ENCODE measurements at regions not wholly inside any gene's neighbourhood (a gene's known extent, or its start where the extent isn't known, plus 50 kb on each side); places are given as distances from the start of the nearest gene placed in this dataset.

DNA sequence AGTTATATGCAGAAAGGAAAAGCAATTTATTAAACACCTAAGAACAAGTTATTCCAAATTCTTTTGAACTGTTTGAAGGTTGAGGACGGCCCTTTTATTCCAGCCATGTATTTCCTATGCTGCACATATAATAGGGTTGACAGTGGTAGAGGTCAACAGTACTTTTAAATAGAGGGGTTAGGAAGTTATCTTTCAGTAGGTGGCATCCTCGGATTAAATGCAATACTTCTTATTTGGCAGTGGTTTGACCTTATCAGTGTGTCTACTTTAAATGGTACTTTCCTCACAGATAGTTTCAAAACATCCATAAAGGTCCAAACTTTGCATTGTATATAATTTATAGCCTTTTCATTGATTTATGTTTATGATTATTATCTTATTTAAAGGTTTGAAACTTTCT, 558.7 kb downstream of the TUSC7 start:
- H3K4me3 ChIP-seq (ENCODE audit: control insufficient read depth, low read depth, low read length) = no peak overlapping the region
- DNase-seq (ENCODE audit: low read depth) = no peak
- TF ChIP-seq, protein P1, sequence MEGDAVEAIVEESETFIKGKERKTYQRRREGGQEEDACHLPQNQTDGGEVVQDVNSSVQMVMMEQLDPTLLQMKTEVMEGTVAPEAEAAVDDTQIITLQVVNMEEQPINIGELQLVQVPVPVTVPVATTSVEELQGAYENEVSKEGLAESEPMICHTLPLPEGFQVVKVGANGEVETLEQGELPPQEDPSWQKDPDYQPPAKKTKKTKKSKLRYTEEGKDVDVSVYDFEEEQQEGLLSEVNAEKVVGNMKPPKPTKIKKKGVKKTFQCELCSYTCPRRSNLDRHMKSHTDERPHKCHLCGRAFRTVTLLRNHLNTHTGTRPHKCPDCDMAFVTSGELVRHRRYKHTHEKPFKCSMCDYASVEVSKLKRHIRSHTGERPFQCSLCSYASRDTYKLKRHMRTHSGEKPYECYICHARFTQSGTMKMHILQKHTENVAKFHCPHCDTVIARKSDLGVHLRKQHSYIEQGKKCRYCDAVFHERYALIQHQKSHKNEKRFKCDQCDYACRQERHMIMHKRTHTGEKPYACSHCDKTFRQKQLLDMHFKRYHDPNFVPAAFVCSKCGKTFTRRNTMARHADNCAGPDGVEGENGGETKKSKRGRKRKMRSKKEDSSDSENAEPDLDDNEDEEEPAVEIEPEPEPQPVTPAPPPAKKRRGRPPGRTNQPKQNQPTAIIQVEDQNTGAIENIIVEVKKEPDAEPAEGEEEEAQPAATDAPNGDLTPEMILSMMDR (IDR thresholded peaks at IDR 0.05; ENCODE audit: control insufficient read depth, insufficient read depth, low read depth, low read length, missing control alignments) = no peak

DNA sequence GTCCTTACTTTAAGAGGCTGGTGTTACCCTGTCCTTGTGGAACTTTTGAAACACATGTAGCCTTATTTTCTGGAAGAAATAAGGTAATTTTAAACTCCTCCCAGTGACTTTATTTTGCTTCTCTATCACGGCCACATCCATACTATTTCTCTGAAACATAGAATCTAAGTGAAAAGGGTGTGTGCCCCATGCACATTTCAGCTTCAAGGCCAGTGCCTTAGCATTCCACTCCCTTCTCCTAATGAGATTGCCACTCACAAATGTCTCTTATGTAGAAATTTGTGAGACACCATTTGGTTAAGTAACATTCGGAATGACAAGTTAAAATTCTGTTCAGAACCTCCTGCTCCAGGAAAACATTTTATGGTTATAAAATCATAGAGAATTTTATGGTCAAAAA, 562.7 kb downstream of the TUSC7 start:
- H3K4me3 ChIP-seq (ENCODE audit: control insufficient read depth, low read depth, low read length) = no peak overlapping the region
- TF ChIP-seq, protein P1 (IDR thresholded peaks at IDR 0.05; ENCODE audit: control insufficient read depth, insufficient read depth, low read depth, low read length, missing control alignments) = no peak
- DNase-seq (ENCODE audit: low read depth) = no peak

DNA sequence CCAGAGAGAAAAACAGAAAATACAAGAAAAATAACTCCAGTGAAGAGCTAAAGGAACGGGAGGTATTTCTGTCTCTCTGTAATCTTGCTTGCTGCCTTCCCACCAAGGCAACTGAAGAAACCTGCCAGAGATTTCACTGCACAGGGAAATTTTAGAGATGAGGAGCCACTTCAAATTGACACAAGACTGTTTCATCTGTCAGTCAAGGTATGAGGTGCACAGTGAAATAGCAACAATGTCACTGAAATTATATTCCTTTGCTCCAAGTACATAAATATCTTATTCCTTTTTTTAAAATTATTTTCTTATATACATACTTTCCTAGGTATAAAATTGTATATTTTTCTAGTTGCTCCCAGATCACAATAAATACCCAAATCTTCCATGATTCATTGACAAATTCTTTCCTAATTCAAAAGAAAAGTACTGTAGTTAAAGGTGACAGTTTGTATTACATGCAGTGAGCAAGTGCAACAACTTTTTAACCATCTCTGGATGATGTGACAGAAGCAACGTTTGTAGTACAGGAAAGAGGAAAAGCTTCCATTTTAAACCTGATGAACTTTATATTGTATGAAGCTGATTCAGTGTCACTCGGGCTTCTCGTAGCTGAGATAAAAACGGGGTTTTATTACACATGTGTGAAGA, 563.4 kb downstream of the TUSC7 start:
- H3K4me3 ChIP-seq (ENCODE audit: control insufficient read depth, low read depth, low read length) = no peak overlapping the region
- DNase-seq (ENCODE audit: low read depth) = no peak
- TF ChIP-seq, protein P1 (IDR thresholded peaks at IDR 0.05; ENCODE audit: control insufficient read depth, insufficient read depth, low read depth, low read length, missing control alignments) = no peak

DNA sequence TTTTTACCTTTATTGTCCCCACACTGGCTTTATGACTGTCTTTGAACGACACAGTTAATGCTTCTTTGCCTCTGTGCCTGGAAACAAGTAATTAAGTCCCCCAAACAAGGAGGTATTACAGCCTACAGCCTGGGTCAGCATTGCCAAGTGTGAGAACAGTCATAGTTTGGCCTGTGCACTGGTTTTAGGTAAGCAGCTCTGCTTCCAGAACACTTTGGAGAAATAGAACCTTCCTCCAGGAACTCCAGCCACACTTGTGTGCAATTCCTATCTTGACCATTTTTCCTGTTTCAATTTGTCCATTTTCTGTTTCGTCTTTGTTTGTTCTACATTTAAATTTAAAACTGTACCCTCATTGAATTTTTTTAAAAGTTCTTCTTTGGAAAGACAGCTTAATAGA, 568.2 kb downstream of the TUSC7 start:
- no peak for DNase-seq (ENCODE audit: low read depth)
- TF ChIP-seq, protein P1 (IDR thresholded peaks at IDR 0.05; ENCODE audit: control insufficient read depth, insufficient read depth, low read depth, low read length, missing control alignments) = no peak
- no peak overlapping the region for H3K4me3 ChIP-seq (ENCODE audit: control insufficient read depth, low read depth, low read length)

DNA sequence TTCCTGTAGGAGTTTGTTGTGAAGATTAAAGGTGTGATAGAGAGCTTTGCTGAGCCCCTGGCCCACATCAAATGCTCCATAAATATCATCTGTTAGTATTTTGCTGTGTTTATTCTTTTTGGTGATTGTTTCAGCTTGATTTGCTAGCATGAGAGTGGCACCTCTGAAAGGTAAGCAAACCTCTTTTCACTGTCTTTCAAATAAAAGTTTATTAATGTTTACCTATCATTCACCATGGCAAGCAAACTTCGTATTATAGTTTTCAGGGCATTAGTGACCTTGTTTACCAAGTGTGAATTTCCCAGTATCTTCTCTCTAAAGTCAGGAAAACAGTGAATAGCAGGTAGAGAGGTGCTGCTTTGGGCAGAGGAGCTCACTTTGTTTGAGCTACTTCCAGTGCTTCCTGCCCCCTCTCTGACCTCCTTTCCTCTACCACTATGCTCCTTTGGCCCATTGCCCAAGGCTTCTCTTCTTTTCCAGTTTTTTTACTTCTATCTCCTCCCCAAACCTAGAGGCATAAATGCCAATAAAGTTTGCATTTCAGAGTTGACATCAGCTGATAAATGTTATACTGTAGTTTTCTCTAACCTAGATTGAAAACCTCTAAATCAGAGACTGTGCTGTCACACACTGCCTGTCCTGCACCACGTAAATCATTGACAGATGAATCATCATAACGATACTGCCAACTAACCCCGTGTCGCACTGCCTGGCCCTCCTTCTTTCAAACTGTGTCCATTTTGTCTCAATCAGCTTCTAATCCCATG, 569.0 kb downstream of the TUSC7 start:
- H3K4me3 ChIP-seq (ENCODE audit: control insufficient read depth, low read depth, low read length) = no peak overlapping the region
- DNase-seq (ENCODE audit: low read depth) = no peak
- TF ChIP-seq, protein P1 (IDR thresholded peaks at IDR 0.05; ENCODE audit: control insufficient read depth, insufficient read depth, low read depth, low read length, missing control alignments) = no peak

DNA sequence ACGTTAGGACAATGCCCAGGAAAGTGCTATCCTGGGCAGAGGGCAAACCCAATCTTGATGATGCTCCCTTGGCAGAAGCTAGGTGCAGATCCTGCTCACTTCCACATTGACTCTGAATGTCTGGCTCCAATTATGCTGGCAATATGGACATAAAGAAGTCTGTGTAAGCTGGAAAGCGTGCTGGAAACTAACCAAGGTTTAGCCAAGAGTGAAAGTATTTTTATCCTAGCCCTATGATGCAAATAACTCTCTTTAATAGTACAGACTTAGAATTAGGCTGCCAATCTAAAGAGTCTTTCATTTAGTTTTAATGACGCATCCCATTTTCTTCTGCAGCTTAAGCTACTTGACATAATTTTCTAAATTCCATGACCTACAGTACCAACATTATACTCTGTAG, 571.8 kb downstream of the TUSC7 start:
- no peak overlapping the region for H3K4me3 ChIP-seq (ENCODE audit: control insufficient read depth, low read depth, low read length)
- no peak for DNase-seq (ENCODE audit: low read depth)
- TF ChIP-seq, protein P1 (IDR thresholded peaks at IDR 0.05; ENCODE audit: control insufficient read depth, insufficient read depth, low read depth, low read length, missing control alignments) = no peak
